Skin epidermis (tissue), 12 donors: ENCODE measurements at regions not wholly inside any gene's neighbourhood (a gene's known extent, or its start where the extent isn't known, plus 50 kb on each side); places are given as distances from the start of the nearest gene placed in this dataset.
"Not testable (repeated sequence)": the region's sequence is repeated elsewhere in the genome, so short reads cannot be mapped to it uniquely, and the experiment has no call there.

Source experiments
- H3K27ac ChIP-seq, 21 experiments: fragments of 200-600 bp; sonication (generic) in 11 of 21; one replicate each; pipeline ENCODE4 v1.5.0; 2020; ENCODE audit warnings: mild to moderate bottlenecking in 3 of 21, inconsistent platforms in 2 of 21, moderate library complexity in 2 of 21
- H3K4me3 ChIP-seq, 7 experiments: fragments of 200-600 bp; sonication (generic) in 2 of 7; one replicate each; pipeline ENCODE4 v1.5.0; 2020; ENCODE audit warnings: inconsistent platforms in 2 of 7, mild to moderate bottlenecking in 2 of 7, moderate library complexity in 1 of 7

- no peak overlapping the region for H3K27ac ChIP-seq
- no peak overlapping the region for H3K4me3 ChIP-seq
Observed at GRCh38 chr21:19540287-19540686, 1136.7 kb upstream of the TMPRSS15 start.

GRCh38 chr21:19541602-19542001 lies 1138.0 kb upstream of the TMPRSS15 start:
- H3K27ac ChIP-seq, result no peak overlapping the region
- no peak overlapping the region for H3K4me3 ChIP-seq

GRCh38 chr21:19544493-19544892 lies 1140.9 kb upstream of the TMPRSS15 start:
- H3K4me3 ChIP-seq, H3K27ac ChIP-seq: not testable (repeated sequence)

GRCh38 chr21:19547951-19548840 lies 1144.6 kb upstream of the TMPRSS15 start:
- Histone ChIP-seq H3K4me3 (no peak overlapping the region), H3K27ac (no peak overlapping the region)

- H3K27ac ChIP-seq, result no peak overlapping the region
- no peak overlapping the region for H3K4me3 ChIP-seq
Observed at GRCh38 chr21:19553919-19554615, 1150.5 kb upstream of the TMPRSS15 start.

GRCh38 chr21:19557046-19557445 lies 1153.5 kb upstream of the TMPRSS15 start:
- H3K4me3 ChIP-seq, result no peak overlapping the region
- H3K27ac ChIP-seq, result no peak overlapping the region

- Histone ChIP-seq H3K27ac (no peak overlapping the region), H3K4me3 (no peak overlapping the region)
Observed at GRCh38 chr21:19557488-19557887, 1153.9 kb upstream of the TMPRSS15 start.

GRCh38 chr21:19565587-19565986 lies 1162.0 kb upstream of the TMPRSS15 start:
- no peak overlapping the region for H3K27ac ChIP-seq
- H3K4me3 ChIP-seq, result no peak overlapping the region

GRCh38 chr21:19566975-19567374 lies 1163.4 kb upstream of the TMPRSS15 start:
- H3K27ac ChIP-seq, result no peak overlapping the region
- H3K4me3 ChIP-seq, result no peak overlapping the region

GRCh38 chr21:19577381-19577780 lies 1173.8 kb upstream of the TMPRSS15 start:
- Histone ChIP-seq H3K27ac (no peak overlapping the region), H3K4me3 (no peak overlapping the region)

GRCh38 chr21:19590044-19590443 lies 1186.5 kb upstream of the TMPRSS15 start:
- no peak overlapping the region for H3K4me3 ChIP-seq
- H3K27ac ChIP-seq, result no peak overlapping the region

- Histone ChIP-seq H3K27ac (no peak overlapping the region), H3K4me3 (no peak overlapping the region)
Observed at GRCh38 chr21:19603011-19603593, 1199.5 kb upstream of the TMPRSS15 start.

- no peak overlapping the region for H3K27ac ChIP-seq
Observed at GRCh38 chr21:19608101-19608621, 1204.6 kb upstream of the TMPRSS15 start.

GRCh38 chr21:19609611-19610010 lies 1206.0 kb upstream of the TMPRSS15 start:
- Histone ChIP-seq H3K4me3 (no peak overlapping the region), H3K27ac (no peak overlapping the region)

More at GRCh38 chr21:19608101-19608621, 1204.6 kb upstream of the TMPRSS15 start:
- H3K4me3 ChIP-seq, result no peak overlapping the region

- Histone ChIP-seq H3K4me3 (no peak overlapping the region), H3K27ac (no peak overlapping the region)
Observed at GRCh38 chr21:19621837-19622496, 1218.4 kb upstream of the TMPRSS15 start.

GRCh38 chr21:19640964-19641363 lies 1237.4 kb upstream of the TMPRSS15 start:
- no peak overlapping the region for H3K27ac ChIP-seq

GRCh38 chr21:19648391-19648790 lies 1244.8 kb upstream of the TMPRSS15 start:
- H3K27ac ChIP-seq, result no peak overlapping the region
- no peak overlapping the region for H3K4me3 ChIP-seq

More at GRCh38 chr21:19640964-19641363, 1237.4 kb upstream of the TMPRSS15 start:
- no peak overlapping the region for H3K4me3 ChIP-seq

GRCh38 chr21:19683492-19683891 lies 1279.9 kb upstream of the TMPRSS15 start:
- Histone ChIP-seq H3K4me3 (no peak overlapping the region), H3K27ac (no peak overlapping the region)

GRCh38 chr21:19684328-19684727 lies 1280.7 kb upstream of the TMPRSS15 start:
- Histone ChIP-seq H3K4me3 (no peak overlapping the region), H3K27ac (no peak overlapping the region)

- Histone ChIP-seq H3K27ac (no peak overlapping the region), H3K4me3 (no peak overlapping the region)
Observed at GRCh38 chr21:19692231-19692630, 1288.6 kb upstream of the TMPRSS15 start.
